ENCODE measurements at regions not wholly inside any gene's neighbourhood (a gene's known extent, or its start where the extent isn't known, plus 50 kb on each side); places are given as distances from the start of the nearest gene placed in this dataset.

DNA sequence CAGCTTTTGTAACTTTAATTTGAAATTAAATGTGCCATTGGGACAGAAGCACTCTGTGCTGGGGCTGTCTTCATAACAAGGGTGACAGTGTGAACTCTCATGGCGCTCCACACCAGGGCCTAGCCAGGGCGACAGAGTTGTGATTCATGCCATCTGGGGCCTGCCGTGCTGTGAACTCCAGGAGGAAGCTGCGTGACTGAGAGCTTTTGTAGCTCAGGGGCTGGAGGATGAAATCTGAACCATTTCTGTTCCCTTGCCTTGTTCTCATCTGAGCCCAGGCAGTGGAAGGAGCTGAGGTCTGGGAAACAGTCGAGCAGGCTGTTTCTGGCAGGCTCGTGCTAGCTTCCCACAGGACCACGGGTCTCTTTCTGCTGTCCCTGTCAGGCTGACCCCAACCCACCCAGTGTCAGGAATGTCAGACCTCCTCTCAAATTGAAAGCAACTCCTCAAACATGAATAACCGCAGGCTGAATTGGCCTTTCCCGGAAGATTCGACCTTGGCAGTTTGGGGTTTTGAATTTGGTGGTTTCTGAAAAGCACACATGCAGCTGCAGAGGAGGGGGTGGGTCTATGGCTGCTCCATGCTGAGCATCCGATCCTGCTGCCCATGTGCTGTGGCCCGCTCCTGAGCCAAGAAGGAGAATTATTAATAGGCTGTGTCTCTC lies 69.2 kb upstream of the RPS23 start:
- no peak for DNase-seq

DNA sequence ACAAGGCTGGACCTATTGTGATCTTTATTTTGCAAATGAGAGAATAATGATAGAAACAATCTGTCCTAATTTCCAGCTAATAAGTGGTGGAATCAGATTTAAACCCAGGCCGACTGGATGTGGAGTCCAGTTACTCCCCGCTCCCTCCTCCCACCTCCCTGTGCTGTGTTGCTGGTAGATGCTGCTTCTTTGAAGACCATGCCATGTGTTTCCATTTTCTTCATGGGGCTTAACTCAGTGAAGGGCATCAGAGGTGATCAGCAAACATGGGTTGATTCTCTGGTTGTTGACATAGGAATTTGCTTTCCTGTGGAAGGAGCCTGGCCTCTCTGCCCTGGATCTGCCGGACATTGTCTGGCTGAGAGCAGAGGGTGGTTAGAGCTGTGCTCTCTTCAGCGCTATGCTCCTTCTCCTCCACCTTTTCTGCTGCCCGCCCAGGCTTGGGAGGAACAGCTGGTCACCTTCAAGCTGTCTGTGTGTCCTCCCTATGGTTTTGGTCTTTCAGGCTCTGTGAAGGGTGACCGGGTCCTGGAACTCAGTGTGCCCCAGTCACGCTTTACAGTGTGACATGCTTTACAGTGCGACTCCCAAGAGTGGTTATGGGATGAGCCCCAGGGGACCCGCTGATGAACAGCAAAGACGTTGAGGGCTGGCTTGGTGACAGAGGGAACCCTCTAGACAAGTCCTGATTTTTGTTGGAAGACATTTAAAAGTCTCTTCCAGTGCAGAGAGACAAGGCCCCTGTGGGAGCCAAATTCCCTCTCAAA lies 68.4 kb upstream of the RPS23 start:
- no peak for DNase-seq

DNA sequence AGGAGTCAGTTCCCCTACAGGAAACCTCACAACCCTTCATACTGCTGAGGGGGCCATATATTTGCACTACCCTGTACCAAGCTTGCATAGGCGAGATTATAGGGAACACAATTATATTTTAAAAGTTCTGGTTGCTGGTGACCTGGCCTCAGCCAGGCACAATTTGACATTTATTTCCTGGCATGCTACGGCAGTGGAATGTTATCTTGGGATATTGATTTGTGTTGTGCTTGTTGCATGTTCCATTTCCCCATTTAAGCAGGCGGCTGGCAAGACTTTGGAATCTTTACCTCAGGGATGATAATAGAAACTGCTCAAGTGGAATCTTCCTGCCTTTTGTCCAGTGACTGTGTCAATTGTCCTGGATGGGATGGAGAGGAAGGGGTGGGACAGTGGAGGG lies 67.0 kb upstream of the RPS23 start:
- DNase-seq, result no peak

DNA sequence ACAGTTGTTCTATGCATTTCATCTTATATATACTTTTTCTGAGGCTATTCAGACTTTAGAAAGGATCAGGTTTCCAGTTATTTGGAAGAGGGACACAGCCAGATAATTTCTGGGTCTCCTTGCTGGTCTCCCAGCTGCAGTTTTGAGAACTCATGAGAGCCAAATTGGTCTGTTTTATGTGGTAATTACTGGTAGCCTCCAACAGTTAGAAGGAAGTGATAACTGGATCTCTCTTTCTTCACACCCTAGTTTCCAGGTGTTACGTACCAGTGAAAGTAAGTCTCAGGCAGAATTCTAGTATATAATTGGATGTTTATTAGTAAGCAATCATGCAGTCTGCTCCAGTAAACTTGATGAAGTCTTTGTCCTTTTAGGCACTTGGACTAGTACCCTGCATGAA lies 63.2 kb upstream of the RPS23 start:
- DNase-seq, result no peak

DNA sequence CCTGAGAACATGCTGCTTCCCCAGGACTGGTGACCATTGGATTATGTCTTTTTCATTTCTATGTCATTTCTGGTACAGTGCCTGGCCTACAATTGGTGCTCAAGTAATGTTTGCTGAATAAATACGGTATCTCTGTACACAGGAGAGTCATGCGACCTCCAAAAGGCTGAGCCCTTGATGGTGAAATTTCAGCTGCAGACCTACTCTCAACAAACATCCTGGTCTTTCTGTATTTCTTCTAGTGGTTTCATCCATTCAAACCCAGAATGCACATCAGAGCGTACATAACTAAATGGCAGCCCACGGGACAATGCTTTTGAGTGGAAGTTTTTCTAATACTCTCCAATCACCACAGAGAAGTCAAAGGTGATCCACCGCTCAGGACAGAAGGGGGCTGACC lies 62.6 kb upstream of the RPS23 start:
- DNase-seq, result no peak

DNA sequence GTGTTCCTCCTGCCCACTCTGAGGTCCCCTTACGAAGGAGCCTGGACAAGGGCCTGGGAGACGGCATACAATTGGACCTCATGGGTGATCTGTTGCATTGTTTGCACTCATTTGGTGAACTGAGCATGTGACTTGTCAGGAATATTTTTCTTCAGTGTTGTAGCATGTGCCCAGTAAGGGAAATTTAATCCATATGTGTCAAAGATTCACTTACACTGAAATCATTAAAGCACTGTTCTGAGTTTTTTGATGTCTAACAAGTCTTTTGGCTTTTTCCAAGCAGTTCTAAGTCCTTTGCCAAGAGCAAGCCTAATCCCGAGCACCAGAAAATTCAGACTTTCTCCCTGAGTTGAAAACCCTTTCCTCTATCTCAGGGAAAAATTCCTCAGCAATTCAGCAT lies 61.6 kb upstream of the RPS23 start:
- DNase-seq, result no peak

DNA sequence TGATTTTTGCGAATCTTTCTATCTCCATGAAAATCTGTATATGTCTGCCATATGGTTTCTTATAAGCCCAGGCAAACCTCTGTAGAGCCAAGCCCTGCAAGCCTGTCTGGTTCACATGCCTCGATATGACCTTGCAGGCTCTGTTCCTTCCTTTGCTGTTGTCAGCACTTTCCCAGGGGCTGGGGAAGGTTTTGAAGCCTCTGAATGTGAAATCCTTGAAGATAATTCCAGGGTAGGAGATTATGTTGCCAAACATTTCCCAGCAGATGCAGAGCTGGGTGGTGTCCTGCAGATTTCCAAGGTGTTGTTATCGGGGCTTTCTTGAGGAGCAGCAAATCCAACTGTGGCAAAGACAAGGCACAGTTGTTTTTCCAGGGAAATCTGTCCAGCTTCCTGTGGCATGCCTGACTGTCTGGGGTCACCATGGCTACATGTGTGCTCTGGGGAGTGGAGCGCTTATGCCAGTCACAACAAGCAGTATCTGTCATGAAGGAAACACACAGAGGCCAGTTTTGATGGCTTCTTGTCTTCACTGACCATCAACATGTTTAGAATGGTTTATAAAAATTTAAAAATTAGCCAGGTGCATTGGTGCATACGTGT lies 60.7 kb upstream of the RPS23 start:
- DNase-seq, result no peak

DNA sequence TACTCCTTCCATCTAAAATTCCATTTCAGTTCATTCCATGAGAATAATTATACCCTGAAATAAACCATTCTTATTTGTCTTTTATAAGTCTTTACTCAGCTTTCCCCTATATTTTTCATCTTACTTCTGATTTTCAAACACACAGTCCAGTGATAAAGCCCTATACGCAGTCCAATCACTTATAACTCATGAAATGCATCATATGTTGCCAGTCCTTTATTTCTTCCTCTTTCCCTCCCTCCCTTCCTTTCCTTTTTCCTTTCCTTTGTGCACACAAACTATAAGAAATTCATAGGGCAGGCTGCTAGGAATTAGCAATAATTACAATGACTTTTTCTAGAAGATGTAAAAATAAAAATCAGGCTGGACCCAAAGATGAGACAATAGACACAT lies 58.8 kb upstream of the RPS23 start:
- DNase-seq, result no peak

DNA sequence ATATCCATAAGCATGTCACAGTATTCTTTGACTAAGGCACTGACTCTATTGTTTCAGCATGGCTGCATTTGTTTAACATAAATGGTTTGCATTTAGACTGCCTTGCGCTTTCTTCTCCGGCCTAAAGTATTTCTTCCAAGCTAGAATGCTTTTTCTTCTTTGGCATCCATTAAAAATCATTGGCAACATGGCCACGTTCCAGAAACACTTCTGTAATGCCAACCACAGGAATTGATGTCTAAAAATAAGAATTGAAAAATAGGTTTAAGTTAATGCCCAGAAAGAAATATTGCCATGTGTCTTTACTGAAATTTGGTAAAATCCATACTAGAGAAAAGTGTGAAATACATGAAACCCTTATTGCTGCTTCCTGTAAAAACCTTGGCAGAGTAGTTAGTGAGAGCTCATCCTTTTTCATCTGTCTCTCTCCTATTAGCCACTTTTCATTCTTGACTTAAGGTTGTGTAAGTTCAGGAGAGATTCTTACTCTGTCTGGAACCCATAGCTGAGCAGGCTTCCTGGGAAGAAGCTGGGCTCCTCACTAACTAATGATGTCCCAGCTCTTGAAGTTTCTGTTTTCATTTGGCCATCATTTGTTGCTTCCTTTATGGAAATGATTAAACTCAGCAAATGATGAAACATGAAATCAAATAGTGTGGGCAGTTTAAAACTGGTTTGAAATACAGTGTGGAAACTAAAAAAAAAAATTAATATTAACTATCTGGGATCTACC lies 58.2 kb upstream of the RPS23 start:
- no peak for DNase-seq

DNA sequence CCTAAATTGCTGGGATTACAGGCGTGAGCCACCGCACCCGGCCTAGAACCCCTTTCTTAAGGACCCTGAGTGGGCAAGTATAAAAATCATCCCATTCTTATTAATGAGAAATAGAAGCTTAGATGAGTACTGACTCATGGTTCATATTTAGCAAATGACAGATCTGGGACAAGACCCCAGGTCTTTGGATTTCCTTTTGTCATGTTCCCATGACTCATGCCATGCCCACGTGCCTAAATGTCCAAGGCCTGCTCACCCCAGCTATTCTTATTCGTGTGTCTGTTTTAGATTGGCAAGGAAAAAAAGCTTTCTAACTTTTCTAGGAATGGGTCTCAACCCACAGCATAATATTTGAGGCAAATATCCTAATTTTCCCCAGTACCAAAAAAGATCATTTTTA lies 57.7 kb upstream of the RPS23 start:
- no peak for DNase-seq

DNA sequence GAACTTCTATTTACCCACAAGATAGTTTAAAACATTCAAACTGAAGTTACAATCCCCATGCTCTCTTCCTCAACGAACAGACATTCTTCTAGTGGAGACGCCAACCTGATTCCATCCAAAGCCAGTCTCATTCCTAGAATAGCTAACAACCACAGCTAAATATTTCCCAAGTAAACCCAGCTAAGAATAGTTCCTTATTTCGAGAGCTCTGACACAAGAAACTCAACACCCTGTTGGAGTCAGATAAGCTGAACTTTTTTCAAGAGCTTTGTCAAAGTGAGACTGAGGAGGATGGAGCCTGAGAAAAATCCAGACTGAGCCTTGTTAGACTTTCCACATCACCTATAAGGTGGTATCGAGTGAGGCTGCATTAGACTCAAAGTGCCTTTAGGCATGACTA lies 56.7 kb upstream of the RPS23 start:
- no peak for DNase-seq

DNA sequence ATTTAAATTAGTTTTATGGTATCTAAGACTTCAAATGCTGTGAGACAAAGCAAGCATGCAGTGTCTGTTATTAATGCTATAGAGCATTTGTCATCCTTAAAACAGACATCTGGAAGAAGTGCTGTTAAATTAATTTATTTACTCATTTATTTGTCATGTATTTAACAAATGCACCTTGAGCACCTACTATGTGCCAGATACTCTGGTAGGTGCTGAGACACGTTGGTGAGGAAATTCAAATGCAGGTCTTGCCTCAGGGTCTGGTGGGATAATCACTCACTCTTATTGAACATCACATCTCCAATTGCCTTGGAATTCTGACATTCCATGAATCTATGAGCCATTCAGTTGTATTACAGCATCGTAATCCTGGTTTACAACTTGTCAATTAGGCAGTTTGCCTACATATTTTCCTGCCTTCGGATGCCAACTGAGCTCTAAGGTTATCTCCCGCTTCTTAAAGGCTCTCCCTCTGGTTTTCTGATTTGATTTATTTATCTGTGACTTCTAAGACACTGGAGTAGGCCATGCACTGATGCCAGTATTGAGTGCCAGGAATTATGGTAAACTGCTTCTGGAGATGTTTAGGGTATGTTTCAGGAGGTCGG lies 56.0 kb upstream of the RPS23 start:
- no peak for DNase-seq

DNA sequence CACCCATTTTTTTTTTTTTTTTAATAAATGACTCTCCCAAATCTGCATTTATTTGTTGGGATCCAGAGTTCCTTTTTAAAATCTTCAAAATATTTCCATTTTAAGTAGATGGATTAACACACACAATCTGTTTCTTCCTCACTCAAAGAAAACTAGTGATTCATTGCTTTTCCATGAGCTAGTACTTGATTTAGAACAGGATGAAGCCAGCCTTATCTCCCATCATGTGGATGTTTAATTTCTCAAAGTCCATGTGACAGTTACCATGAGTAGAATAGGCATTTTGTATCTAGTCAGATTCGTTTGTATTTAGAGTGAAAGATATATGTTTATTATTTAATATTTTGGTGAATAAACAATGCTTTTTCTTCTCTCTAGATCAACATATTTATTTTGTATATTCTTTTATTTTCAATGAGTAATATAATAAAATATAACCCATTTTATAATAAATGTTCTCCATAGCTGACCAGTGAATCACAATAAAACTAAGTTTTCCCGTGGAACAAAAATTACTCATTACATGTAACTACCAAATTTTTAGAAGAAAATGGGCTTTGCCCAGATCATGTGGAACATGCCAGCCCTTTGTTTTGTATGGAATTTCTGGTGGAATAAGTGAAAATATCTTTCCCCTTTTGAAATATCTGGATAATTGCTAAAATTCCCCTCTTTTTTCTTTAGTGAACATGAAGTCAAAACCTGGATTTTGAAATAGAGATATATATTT lies 54.9 kb upstream of the RPS23 start:
- no peak for DNase-seq

DNA sequence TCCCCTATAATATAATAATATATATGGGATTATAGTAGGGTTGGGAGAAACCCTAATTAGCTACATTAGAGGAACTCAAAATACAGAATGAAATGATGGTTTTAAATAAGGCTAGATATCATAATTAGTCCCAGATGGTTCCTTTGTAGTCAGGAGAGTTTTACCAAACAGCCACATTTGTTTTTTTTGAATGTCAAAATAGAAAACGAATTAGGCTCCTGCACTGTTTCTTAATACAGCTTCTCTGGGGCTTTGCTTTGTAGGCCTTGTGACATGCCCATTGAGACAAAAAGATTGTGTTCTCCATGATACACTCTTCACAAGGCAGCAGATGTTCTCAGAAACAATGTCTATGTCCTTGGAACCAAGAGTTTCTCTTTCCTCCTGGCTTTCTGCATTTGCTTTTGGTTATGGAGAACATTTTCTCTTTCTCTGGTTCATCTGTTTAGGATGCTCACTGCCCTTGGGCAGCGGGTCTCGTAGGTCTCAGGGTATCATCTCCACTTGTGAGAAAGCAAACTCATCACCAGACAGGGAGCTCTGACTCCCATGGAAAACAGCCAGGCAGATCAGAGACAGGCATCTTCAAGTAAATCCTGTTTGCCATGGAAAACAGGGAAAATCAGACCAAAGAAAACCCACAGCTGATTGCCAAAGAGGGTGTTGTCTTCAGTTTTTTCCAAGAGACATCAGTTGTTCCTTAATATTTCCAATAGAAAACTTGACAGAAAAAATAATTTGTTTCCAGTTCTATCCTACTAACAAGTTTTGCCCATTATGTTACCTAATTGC lies 54.1 kb upstream of the RPS23 start:
- no peak for DNase-seq

DNA sequence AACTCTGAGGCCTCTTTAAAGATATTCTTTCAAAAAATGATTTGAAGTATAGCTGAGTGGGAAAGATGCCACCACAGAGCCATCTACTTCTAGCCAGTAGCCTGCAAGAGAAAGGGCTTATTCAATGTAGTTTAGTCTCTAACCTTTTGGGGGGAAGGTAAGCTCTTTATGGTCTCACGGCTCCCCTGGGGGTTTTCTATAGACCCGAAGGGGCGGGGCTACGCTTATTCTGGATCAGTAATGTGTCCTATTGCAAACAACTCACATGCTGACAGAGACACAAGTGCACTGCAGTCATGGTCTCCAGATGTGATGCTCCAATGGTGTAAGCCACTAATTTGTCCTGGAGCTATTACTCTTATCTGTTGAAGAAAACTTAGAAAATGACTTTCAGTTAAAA lies 53.4 kb upstream of the RPS23 start:
- no peak for DNase-seq

DNA sequence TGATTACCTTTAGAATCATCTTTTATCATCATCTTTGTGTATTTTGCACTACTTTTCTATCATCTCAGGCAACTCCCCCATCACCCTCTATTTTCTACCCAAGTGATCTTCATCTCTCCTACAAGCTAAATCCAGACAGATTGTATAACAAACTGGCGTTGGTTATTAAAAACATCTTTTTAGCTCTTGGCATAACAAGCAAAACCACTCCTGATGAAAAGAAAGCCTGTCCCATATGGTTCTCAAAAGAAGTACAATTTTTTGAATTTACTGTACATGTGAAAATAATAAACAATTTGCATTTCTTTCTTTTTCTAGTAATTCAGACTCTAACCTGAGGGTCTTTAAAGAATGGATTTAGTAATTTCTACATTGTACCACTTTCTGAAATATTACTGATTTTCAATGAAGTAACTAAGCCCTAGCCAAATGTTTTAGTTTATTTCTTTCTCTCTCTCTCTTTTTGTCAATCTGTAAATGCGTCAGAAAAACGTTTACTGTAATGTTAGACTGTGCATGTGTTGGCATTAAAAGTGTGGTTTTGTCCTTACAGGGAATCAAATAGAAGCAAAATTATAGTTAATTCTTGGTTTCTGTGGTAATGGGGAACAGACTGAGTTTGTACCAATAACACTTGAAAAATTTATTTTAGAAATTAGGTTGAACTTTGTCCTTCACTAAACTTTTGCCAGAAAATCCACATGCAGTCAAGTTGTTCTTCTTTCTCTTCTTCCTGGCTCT lies 52.5 kb upstream of the RPS23 start:
- DNase-seq, result no peak

DNA sequence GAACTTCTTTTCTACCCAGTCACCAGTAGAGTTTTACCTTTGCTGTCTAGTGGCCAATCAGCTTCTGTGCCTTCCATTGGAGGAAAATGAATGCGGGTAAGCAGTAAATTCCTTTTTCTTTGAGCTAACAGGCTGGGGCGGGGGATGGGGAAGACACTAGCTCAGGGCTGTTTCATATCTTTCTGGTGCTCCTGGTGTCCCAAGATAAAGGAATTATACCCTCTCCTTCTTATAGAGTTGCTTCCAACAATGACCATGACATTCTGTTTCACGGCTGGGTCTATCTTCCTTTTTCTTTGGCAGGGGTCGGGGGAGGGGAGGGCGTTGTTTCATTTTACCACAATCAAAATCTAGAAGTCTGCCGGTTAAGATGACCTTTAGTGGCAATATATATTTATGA lies 51.2 kb upstream of the RPS23 start:
- DNase-seq, result no peak

Data from NCI-H2171 (cell line).